ENCODE measurements at regions not wholly inside any gene's neighbourhood (a gene's known extent, or its start where the extent isn't known, plus 50 kb on each side); places are given as distances from the start of the nearest gene placed in this dataset.

- no peak for DNase-seq (ENCODE audit: low spot score in 2 of 2)
- Histone ChIP-seq H3K9me3 (no peaks in the 10 kb centered on the region), H3K4me1 (no peaks in the 10 kb centered on the region), H3K36me3 (no peaks in the 10 kb centered on the region), H3K4me3 (no peak overlapping the region), H3K27me3 (no peaks in the 10 kb centered on the region), H3K27ac (no peak overlapping the region)
- no peak for TF ChIP-seq POLR2AphosphoS5 (IDR thresholded peaks at IDR 0.05)
- no peak for TF ChIP-seq POLR2A (IDR thresholded peaks at IDR 0.05)
- no peak for TF ChIP-seq CTCF (IDR thresholded peaks at IDR 0.05)
- intact Hi-C loops (cut with DNase I; ENCODE audit: low total_unique reads) = no loop called here
Observed at GRCh38 chr21:22393324-22393723, 1395.1 kb downstream of the NCAM2 start.

DNA sequence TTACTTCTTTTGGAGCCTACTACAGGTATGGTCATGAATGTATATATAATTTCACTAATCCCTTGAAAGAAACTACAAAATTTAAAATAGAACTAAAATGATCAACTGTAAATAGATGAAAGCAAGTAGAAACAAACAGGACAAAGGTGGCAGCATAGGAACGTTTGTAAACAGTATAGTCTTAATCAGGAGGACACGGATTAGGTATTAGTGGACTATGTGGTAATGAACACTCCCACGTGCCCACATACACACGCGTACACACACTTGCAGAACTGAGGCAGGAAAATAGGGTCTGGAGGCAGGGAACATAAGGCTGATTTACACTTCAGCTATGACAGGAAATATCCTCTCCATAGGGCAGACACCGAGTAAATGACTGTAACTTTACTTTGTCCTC, 1397.8 kb downstream of the NCAM2 start:
- TF ChIP-seq POLR2A (IDR thresholded peaks at IDR 0.05) (no peak), POLR2AphosphoS5 (IDR thresholded peaks at IDR 0.05) (no peak), CTCF (IDR thresholded peaks at IDR 0.05) (no peak)
- Histone ChIP-seq H3K4me1 (no peaks in the 10 kb centered on the region), H3K36me3 (no peaks in the 10 kb centered on the region), H3K27me3 (no peaks in the 10 kb centered on the region), H3K4me3 (no peak overlapping the region), H3K9me3 (no peaks in the 10 kb centered on the region), H3K27ac (no peak overlapping the region)
- no peak for DNase-seq (ENCODE audit: low spot score in 2 of 2)
- intact Hi-C loops (cut with DNase I; ENCODE audit: low total_unique reads) = no loop called here

- no peaks in the 10 kb centered on the region for H3K9me3 ChIP-seq
- H3K27me3 ChIP-seq = no peaks in the 10 kb centered on the region
- TF ChIP-seq POLR2A (IDR thresholded peaks at IDR 0.05) (no peak), POLR2AphosphoS5 (IDR thresholded peaks at IDR 0.05) (no peak), CTCF (IDR thresholded peaks at IDR 0.05) (no peak)
- intact Hi-C loops (cut with DNase I; ENCODE audit: low total_unique reads) = no loop called here
- no peak for DNase-seq (ENCODE audit: low spot score in 2 of 2)
- H3K36me3 ChIP-seq = no peaks in the 10 kb centered on the region
- H3K27ac ChIP-seq = no peak overlapping the region
- no peaks in the 10 kb centered on the region for H3K4me1 ChIP-seq
- no peak overlapping the region for H3K4me3 ChIP-seq
Observed at GRCh38 chr21:22399681-22400514, 1401.7 kb downstream of the NCAM2 start.

- no peaks in the 10 kb centered on the region for H3K9me3 ChIP-seq
- intact Hi-C loops (cut with DNase I; ENCODE audit: low total_unique reads) = no loop called here
- DNase-seq (ENCODE audit: low spot score in 2 of 2) = no peak
- no peak for TF ChIP-seq POLR2A (IDR thresholded peaks at IDR 0.05)
- TF ChIP-seq CTCF (IDR thresholded peaks at IDR 0.05) = no peak
- TF ChIP-seq POLR2AphosphoS5 (IDR thresholded peaks at IDR 0.05) = no peak
- no peaks in the 10 kb centered on the region for H3K36me3 ChIP-seq
- no peak overlapping the region for H3K27ac ChIP-seq
- H3K27me3 ChIP-seq = no peaks in the 10 kb centered on the region
- H3K4me3 ChIP-seq = no peak overlapping the region
- H3K4me1 ChIP-seq = no peaks in the 10 kb centered on the region
Observed at GRCh38 chr21:22409571-22409970, 1411.4 kb downstream of the NCAM2 start.

GRCh38 chr21:22416555-22416954, 1418.3 kb downstream of the NCAM2 start:
- no peak overlapping the region for H3K4me3 ChIP-seq
- DNase-seq (ENCODE audit: low spot score in 2 of 2) = no peak

More at GRCh38 chr21:22416555-22416954, 1418.3 kb downstream of the NCAM2 start:
- Histone ChIP-seq H3K27me3 (no peaks in the 10 kb centered on the region), H3K36me3 (no peaks in the 10 kb centered on the region), H3K9me3 (no peaks in the 10 kb centered on the region), H3K4me1 (no peaks in the 10 kb centered on the region), H3K27ac (no peak overlapping the region)
- intact Hi-C loops (cut with DNase I; ENCODE audit: low total_unique reads) = no loop called here
- TF ChIP-seq POLR2A (IDR thresholded peaks at IDR 0.05) (no peak), CTCF (IDR thresholded peaks at IDR 0.05) (no peak), POLR2AphosphoS5 (IDR thresholded peaks at IDR 0.05) (no peak)

All from breast epithelium (tissue), 4 donors.